Ishikawa (cell line): ENCODE measurements at regions not wholly inside any gene's neighbourhood (a gene's known extent, or its start where the extent isn't known, plus 50 kb on each side); places are given as distances from the start of the nearest gene placed in this dataset.

Source experiments
- CEBPB ChIP-seq: IDR thresholded peaks from 2 replicates; pipeline ENCODE4 v1.6.1; 2012
- CREB1 ChIP-seq: IDR thresholded peaks from 2 replicates; pipeline ENCODE4 v1.6.1; 2012; ENCODE audit warnings: low read depth
- EGR1 ChIP-seq: IDR thresholded peaks from 2 replicates; pipeline ENCODE4 v1.6.1; 2012
- EP300 ChIP-seq: IDR thresholded peaks from 2 replicates; pipeline ENCODE4 v1.6.1; 2012; ENCODE audit warnings: borderline replicate concordance
- FOXM1 ChIP-seq: IDR thresholded peaks from 2 replicates; pipeline ENCODE4 v1.6.1; 2012; ENCODE audit warnings: low read depth, borderline replicate concordance
- MAX ChIP-seq: IDR thresholded peaks from 2 replicates; pipeline ENCODE4 v1.6.1; 2012
- NFIC ChIP-seq: IDR thresholded peaks from 2 replicates; pipeline ENCODE4 v1.6.1; 2012
- RAD21 ChIP-seq: IDR thresholded peaks from 2 replicates; pipeline ENCODE4 v1.6.1; 2012; ENCODE audit warnings: low read depth
- REST ChIP-seq: IDR thresholded peaks from 2 replicates; pipeline ENCODE4 v1.6.1; 2012; ENCODE audit warnings: low read depth, mild to moderate bottlenecking
- TAF1 ChIP-seq: IDR thresholded peaks from 2 replicates; pipeline ENCODE4 v1.6.1; 2012; ENCODE audit warnings: low read depth, mild to moderate bottlenecking
- TCF12 ChIP-seq: IDR thresholded peaks from 2 replicates; pipeline ENCODE4 v1.6.1; 2012; ENCODE audit warnings: low read depth
- TEAD4 ChIP-seq: IDR thresholded peaks from 2 replicates; pipeline ENCODE4 v1.6.1; 2012
- YY1 ChIP-seq: IDR thresholded peaks from 2 replicates; pipeline ENCODE4 v1.6.1; 2012; ENCODE audit warnings: low read depth
- ZBTB7A ChIP-seq: IDR thresholded peaks from 2 replicates; pipeline ENCODE4 v1.6.1; 2012; ENCODE audit warnings: low read depth
- TF ChIP-seq, protein P1 (sequence below): IDR thresholded peaks from 2 replicates; pipeline ENCODE4 v1.6.1; 2012

- TF ChIP-seq EP300 = no peak
- TF ChIP-seq CEBPB = no peak
- no peak for TF ChIP-seq CREB1
- TF ChIP-seq YY1 = no peak
- TF ChIP-seq EGR1 = no peak
- TF ChIP-seq TCF12 = no peak
- TF ChIP-seq, protein P1, sequence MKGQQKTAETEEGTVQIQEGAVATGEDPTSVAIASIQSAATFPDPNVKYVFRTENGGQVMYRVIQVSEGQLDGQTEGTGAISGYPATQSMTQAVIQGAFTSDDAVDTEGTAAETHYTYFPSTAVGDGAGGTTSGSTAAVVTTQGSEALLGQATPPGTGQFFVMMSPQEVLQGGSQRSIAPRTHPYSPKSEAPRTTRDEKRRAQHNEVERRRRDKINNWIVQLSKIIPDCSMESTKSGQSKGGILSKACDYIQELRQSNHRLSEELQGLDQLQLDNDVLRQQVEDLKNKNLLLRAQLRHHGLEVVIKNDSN = no peak
- TF ChIP-seq ZBTB7A = no peak
- no peak for TF ChIP-seq REST
- no peak for TF ChIP-seq TEAD4
- TF ChIP-seq RAD21 = no peak
Observed at GRCh38 chr6:80618953-80619352, 512.5 kb downstream of the BCKDHB start.

- TF ChIP-seq TEAD4 (no peak), TCF12 (no peak), CEBPB (no peak), RAD21 (no peak), ZBTB7A (no peak), EGR1 (no peak), FOXM1 (no peak), NFIC (no peak), CREB1 (no peak), MAX (no peak), YY1 (no peak), REST (no peak), TAF1 (no peak), EP300 (no peak)
- TF ChIP-seq, protein P1 = no peak
Observed at GRCh38 chr6:80610846-80611245, 504.4 kb downstream of the BCKDHB start.

- TF ChIP-seq RAD21 (no peak), REST (no peak), CEBPB (no peak), TEAD4 (no peak), EP300 (no peak), TAF1 (no peak), EGR1 (no peak), MAX (no peak), CREB1 (no peak), TCF12 (no peak), FOXM1 (no peak), NFIC (no peak), YY1 (no peak), ZBTB7A (no peak)
- TF ChIP-seq, protein P1 = no peak
Observed at GRCh38 chr6:80608881-80609280, 502.4 kb downstream of the BCKDHB start.

DNA sequence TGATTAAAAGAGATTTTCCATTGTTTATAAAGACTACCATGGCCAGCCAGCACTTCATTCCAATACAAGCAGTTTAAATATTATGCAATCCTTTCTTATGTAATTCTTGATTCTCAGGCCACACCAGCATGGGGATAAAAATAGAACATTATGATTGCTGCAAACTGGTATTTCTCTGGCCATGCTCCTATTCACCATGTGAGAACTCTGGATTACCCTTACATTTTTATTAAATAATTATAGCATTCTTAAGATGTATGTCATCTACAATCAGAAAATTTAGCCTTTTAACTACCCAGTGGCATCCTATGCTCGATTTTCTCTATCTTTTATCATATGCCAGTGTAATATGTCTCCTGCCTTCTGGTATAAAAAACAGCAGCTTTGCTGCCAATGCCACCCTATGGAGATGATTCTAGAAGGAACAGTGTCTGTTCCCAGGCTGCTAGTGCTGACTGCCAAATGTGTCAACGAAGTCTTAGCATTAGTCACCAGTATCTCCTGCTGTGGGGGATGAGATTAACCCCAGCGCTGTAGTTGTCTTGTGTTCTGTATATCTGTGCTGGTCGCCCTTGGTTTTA, 501.4 kb downstream of the BCKDHB start:
- no peak for TF ChIP-seq MAX
- TF ChIP-seq FOXM1 = no peak
- peak; percentile 69; the same call in 1 of the 2 replicates for TF ChIP-seq CEBPB
- TF ChIP-seq CREB1 = no peak
- no peak for TF ChIP-seq EP300
- TF ChIP-seq NFIC = no peak
- no peak for TF ChIP-seq TAF1
